ENCODE measurements at regions not wholly inside any gene's neighbourhood (a gene's known extent, or its start where the extent isn't known, plus 50 kb on each side); places are given as distances from the start of the nearest gene placed in this dataset.

GRCh38 chr17:51435171-51435552 is 174.8 kb downstream of the UTP18 start:
- TF ChIP-seq CTCF (IDR thresholded peaks at IDR 0.05; ENCODE audit: low read depth, low read length) = no peak
- TF ChIP-seq POLR2A (IDR thresholded peaks at IDR 0.05; ENCODE audit: extremely low read depth, insufficient read length) = no peak
- TF ChIP-seq, protein P1, sequence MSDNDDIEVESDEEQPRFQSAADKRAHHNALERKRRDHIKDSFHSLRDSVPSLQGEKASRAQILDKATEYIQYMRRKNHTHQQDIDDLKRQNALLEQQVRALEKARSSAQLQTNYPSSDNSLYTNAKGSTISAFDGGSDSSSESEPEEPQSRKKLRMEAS (IDR thresholded peaks at IDR 0.05; ENCODE audit: low read depth, low read length) = no peak
- TF ChIP-seq MYC (IDR thresholded peaks at IDR 0.05; ENCODE audit: low read depth, low read length) = no peak
